Panc1 (cell line): ENCODE measurements at regions not wholly inside any gene's neighbourhood (a gene's known extent, or its start where the extent isn't known, plus 50 kb on each side); places are given as distances from the start of the nearest gene placed in this dataset.

Source experiments
- ATAC-seq: fragments of 200-7000 bp; cut with Tn5 transposase; 2 replicates; pipeline ENCODE4 v1.9.1; 2020; ENCODE audit warnings: mild to moderate bottlenecking, moderate library complexity
- BruUV-seq: library from RNA; stranded (reverse); fragments of 400-500 nt; replicated peaks from 2 replicates; lab custom pipeline; 2021; lab: Mats Ljungman, UMichigan
- CTCF ChIA-PET: fragments of 300-600 bp; sonication (Branson Sonifier 250); formaldehyde crosslinking; loops from one replicate; lab custom pipeline; 2022; ENCODE audit warnings: antibody characterized with exemption; lab: Charles Lee
- POLR2A ChIA-PET: fragments of 300-600 bp; sonication (Branson Sonifier 250); formaldehyde crosslinking; loops from one replicate; lab custom pipeline; 2022; ENCODE audit warnings: antibody characterized with exemption; lab: Charles Lee
- DNase-seq: peaks from one replicate; pipeline ENCODE4 v3.0.0-alpha.2; 2010; ENCODE audit warnings: low read depth, low spot score
- H3K27ac ChIP-seq: 2 replicates; pipeline ENCODE4 v1.5.1; 2011; ENCODE audit warnings: mild to moderate bottlenecking, low read length, inconsistent platforms
- H3K27me3 ChIP-seq: fragments of 200-500 bp; sonication (Bioruptor generic); 2 replicates; pipeline ENCODE4 v1.6.0; 2014; ENCODE audit warnings: low read length, inconsistent platforms; ENCODE audit not compliant: control insufficient read depth, insufficient read depth
- H3K36me3 ChIP-seq: fragments of 200-500 bp; sonication (Bioruptor generic); 2 replicates; pipeline ENCODE4 v1.5.1; 2014; ENCODE audit warnings: inconsistent platforms, mild to moderate bottlenecking, low read length, moderate library complexity; ENCODE audit not compliant: control insufficient read depth, insufficient read depth
- H3K4me1 ChIP-seq: 2 replicates; pipeline ENCODE4 v1.5.1; 2011; ENCODE audit warnings: inconsistent platforms, mild to moderate bottlenecking, low read length, moderate library complexity; ENCODE audit not compliant: control insufficient read depth, insufficient read depth
- H3K4me3 ChIP-seq, 2 experiments: 2 replicates each; pipeline ENCODE4 v1.5.1; 2011 to 2012; ENCODE audit warnings: low read depth in 2 of 2, low read length in 2 of 2, mild to moderate bottlenecking in 2 of 2, inconsistent platforms in 1 of 2, moderate library complexity in 1 of 2
- H3K9me3 ChIP-seq: fragments of 200-500 bp; sonication (Bioruptor generic); 2 replicates; pipeline ENCODE4 v1.5.1; 2014; ENCODE audit warnings: low read depth, mild to moderate bottlenecking, inconsistent platforms, low read length, moderate library complexity; ENCODE audit not compliant: control insufficient read depth, insufficient read depth
- POLR2AphosphoS5 ChIP-seq: IDR thresholded peaks from 2 replicates; pipeline ENCODE4 v1.6.1; 2012; ENCODE audit warnings: mild to moderate bottlenecking, low read depth, low read length, moderate library complexity
- SIN3A ChIP-seq: IDR thresholded peaks from 2 replicates; pipeline ENCODE4 v1.6.1; 2012; ENCODE audit warnings: low read depth, mild to moderate bottlenecking, low read length, moderate library complexity, borderline replicate concordance; ENCODE audit not compliant: insufficient read depth
- TCF7L2 ChIP-seq: IDR thresholded peaks from 2 replicates; pipeline ENCODE4 v1.6.1; 2011; ENCODE audit warnings: mild to moderate bottlenecking, low read depth, low read length, inconsistent platforms
- in situ Hi-C: cut with HindIII; loops from 2 replicates; pipeline ENCODE4 v1.10.0; 2016; ENCODE audit warnings: low sequenced_read_pairs, low pct_unique_long_range_greater_than_20kb
- intact Hi-C: fragments of 100-400 bp; cut with micrococcal nuclease; formaldehyde crosslinking; loops from one replicate; pipeline ENCODE4 v1.10.0; 2022; ENCODE audit not compliant: unreplicated experiment
- TF ChIP-seq, protein P1 (sequence below), 2 experiments: IDR thresholded peaks; 2 replicates each; pipeline ENCODE4 v1.6.1; 2011 to 2012; ENCODE audit warnings: low read depth in 2 of 2, control low read depth in 1 of 2, low read length in 1 of 2, mild to moderate bottlenecking in 1 of 2, moderate library complexity in 1 of 2; ENCODE audit not compliant: insufficient read depth in 1 of 2
- TF ChIP-seq, protein P2 (sequence below): fragments of 450-650 bp; IDR thresholded peaks from 2 replicates; pipeline ENCODE4 v1.5.1; 2017; ENCODE audit warnings: mild to moderate bottlenecking

DNA sequence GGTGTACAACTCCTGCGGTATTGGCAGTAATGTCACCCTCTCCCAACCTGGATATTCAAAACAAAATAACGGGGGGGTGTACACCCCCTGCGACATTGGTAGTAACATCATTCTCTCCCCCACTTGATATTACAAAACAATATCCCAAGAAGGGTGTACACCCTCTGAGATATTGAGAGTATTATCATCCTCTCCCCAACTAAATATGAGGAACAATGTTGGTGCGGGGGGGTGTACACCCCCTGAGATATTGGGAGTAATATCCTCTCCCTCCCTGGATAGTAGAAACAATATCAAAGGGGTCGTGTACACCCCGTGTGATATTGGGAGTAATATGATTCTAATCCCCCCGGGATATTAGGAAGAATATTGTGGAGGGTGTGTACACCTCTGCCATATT is 71.4 kb upstream of the ADGRA3 start:
- TF ChIP-seq, protein P1, sequence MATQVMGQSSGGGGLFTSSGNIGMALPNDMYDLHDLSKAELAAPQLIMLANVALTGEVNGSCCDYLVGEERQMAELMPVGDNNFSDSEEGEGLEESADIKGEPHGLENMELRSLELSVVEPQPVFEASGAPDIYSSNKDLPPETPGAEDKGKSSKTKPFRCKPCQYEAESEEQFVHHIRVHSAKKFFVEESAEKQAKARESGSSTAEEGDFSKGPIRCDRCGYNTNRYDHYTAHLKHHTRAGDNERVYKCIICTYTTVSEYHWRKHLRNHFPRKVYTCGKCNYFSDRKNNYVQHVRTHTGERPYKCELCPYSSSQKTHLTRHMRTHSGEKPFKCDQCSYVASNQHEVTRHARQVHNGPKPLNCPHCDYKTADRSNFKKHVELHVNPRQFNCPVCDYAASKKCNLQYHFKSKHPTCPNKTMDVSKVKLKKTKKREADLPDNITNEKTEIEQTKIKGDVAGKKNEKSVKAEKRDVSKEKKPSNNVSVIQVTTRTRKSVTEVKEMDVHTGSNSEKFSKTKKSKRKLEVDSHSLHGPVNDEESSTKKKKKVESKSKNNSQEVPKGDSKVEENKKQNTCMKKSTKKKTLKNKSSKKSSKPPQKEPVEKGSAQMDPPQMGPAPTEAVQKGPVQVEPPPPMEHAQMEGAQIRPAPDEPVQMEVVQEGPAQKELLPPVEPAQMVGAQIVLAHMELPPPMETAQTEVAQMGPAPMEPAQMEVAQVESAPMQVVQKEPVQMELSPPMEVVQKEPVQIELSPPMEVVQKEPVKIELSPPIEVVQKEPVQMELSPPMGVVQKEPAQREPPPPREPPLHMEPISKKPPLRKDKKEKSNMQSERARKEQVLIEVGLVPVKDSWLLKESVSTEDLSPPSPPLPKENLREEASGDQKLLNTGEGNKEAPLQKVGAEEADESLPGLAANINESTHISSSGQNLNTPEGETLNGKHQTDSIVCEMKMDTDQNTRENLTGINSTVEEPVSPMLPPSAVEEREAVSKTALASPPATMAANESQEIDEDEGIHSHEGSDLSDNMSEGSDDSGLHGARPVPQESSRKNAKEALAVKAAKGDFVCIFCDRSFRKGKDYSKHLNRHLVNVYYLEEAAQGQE (IDR thresholded peaks at IDR 0.05; ENCODE audit: insufficient read depth in 1 of 2, low read depth in 2 of 2, low read length in 1 of 2), result no peak
- TF ChIP-seq, protein P2, sequence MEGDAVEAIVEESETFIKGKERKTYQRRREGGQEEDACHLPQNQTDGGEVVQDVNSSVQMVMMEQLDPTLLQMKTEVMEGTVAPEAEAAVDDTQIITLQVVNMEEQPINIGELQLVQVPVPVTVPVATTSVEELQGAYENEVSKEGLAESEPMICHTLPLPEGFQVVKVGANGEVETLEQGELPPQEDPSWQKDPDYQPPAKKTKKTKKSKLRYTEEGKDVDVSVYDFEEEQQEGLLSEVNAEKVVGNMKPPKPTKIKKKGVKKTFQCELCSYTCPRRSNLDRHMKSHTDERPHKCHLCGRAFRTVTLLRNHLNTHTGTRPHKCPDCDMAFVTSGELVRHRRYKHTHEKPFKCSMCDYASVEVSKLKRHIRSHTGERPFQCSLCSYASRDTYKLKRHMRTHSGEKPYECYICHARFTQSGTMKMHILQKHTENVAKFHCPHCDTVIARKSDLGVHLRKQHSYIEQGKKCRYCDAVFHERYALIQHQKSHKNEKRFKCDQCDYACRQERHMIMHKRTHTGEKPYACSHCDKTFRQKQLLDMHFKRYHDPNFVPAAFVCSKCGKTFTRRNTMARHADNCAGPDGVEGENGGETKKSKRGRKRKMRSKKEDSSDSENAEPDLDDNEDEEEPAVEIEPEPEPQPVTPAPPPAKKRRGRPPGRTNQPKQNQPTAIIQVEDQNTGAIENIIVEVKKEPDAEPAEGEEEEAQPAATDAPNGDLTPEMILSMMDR, result no peak
- no peak for TF ChIP-seq TCF7L2
- no peak for TF ChIP-seq SIN3A
- TF ChIP-seq POLR2AphosphoS5, result no peak
- ATAC-seq, result no peak
- H3K9me3 ChIP-seq, result no peaks in the 10 kb centered on the region
- H3K27ac ChIP-seq, result no peak overlapping the region
- ChIA-PET POLR2A (no interaction called here), CTCF (no interaction called here)
- H3K36me3 ChIP-seq, result no peaks in the 10 kb centered on the region
- no peaks in the 10 kb centered on the region for H3K4me1 ChIP-seq
- DNase-seq, result no peak
- H3K27me3 ChIP-seq, result no peaks in the 10 kb centered on the region
- no TSS peak for BruUV-seq
- in situ Hi-C loops (no loop called here), intact Hi-C loops (no loop called here)
- no peak overlapping the region for H3K4me3 ChIP-seq

DNA sequence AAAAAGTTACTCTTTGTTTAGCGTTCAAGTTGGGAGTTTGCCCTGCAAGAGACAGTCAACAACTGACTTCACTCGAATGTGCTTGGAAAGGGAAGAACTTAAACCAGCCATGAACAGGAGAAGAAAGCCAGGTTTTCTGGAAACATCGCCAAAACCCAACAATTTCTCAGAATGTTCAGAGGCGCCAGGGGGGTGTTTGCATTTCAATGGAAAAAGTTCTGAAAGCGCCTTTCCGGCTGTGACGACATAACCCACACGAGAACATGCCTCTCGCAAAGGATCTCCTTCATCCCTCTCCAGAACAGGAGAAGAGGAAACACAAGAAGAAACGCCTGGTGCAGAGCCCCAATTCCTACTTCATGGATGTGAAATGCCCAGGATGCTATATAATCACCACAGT is 78.1 kb upstream of the ADGRA3 start:
- ChIA-PET POLR2A (no interaction called here), CTCF (no interaction called here)
- in situ Hi-C loops, result no loop called here
- Histone ChIP-seq H3K4me1 (no peaks in the 10 kb centered on the region), H3K36me3 (no peaks in the 10 kb centered on the region), H3K27ac (no peak overlapping the region), H3K4me3 (no peak overlapping the region), H3K27me3 (no peaks in the 10 kb centered on the region), H3K9me3 (no peaks in the 10 kb centered on the region)
- no peak for ATAC-seq
- no peak for TF ChIP-seq POLR2AphosphoS5
- no peak for TF ChIP-seq TCF7L2
- DNase-seq, result no peak
- intact Hi-C loops, result no loop called here
- BruUV-seq, result no TSS peak

DNA sequence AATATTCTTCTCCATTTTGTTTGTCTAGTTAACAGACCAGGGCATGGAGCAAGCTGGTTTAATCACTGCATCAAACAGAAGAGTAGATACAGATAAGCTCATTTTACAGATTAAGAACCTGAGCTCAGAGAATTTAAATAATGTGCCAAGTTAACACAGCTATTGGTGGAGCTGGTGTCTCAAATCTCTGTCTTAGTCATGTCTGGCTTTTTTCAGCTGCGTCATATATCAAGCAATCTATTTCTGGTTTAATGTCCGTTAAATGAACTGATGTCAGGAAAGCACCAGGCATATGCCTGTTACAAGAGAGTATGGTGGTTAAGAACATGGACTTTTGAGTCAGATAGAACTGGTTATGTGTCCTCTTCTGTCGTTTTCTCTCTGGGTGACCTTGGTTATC is 79.8 kb upstream of the ADGRA3 start:
- in situ Hi-C loops (no loop called here), intact Hi-C loops (no loop called here)
- DNase-seq (no peak), ATAC-seq (no peak)
- Histone ChIP-seq H3K9me3 (no peaks in the 10 kb centered on the region), H3K4me3 (no peak overlapping the region), H3K36me3 (no peaks in the 10 kb centered on the region), H3K27me3 (no peaks in the 10 kb centered on the region), H3K27ac (no peak overlapping the region), H3K4me1 (no peaks in the 10 kb centered on the region)
- ChIA-PET POLR2A (no interaction called here), CTCF (no interaction called here)
- TF ChIP-seq, protein P1 (IDR thresholded peaks at IDR 0.05; ENCODE audit: insufficient read depth in 1 of 2, low read depth in 2 of 2, low read length in 1 of 2), result no peak
- no TSS peak for BruUV-seq
